SU-DHL-6 (cell line): ENCODE measurements at regions not wholly inside any gene's neighbourhood (a gene's known extent, or its start where the extent isn't known, plus 50 kb on each side); places are given as distances from the start of the nearest gene placed in this dataset.

Source experiments
- CTCF ChIP-seq: fragments of 200-600 bp; sonication (generic); IDR thresholded peaks from one replicate; pipeline ENCODE4 v1.5.1; 2017; ENCODE audit warnings: antibody characterized with exemption, mild to moderate bottlenecking, low read length, moderate library complexity; ENCODE audit not compliant: insufficient read depth, poor library complexity, severe bottlenecking
- EZH2phosphoT487 ChIP-seq: fragments of 200-600 bp; sonication (generic), shearing (Covaris generic); conservative IDR thresholded peaks from 2 replicates; pipeline ENCODE4 v1.6.1; 2018; ENCODE audit warnings: mild to moderate bottlenecking, antibody characterized with exemption, low read length, moderate library complexity, mixed read lengths

DNA sequence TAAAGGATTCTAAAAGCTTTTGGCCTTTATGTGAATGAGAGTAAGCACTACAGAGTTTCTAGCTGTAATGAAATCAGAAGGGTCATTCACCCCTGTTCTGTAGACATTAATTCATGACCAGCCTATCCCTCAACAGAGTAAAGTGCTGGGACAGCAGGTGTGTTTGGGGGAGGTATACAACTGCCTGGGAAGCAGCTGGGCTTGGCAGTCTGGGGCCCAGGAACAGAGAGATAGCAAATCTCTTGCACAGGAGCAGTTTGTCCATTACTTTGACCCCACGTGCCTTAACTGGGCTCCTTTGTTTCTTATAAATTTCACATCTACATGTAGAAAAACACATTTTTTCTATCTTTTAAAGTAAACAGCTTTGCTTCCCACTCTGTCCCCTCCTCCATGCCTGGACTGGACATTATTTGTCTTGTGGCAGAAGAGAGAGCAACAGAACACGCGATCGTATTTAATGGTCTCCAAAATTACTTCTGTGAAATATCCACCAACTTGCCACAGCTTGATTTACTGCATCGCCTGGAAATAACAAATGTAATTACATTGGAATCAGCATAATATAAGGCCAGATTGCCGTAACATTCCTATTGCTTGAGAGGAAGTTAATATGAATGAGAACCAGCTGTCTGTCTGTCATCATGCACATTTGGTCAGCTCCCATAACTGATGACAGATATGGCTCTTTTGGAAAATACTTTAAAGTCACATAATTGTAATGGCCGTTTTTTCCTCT lies 263.8 kb downstream of the RBM43 start:
- no peak for TF ChIP-seq CTCF
- no peak for TF ChIP-seq EZH2phosphoT487
